Thyroid gland (tissue), 4 donors: ENCODE measurements at regions not wholly inside any gene's neighbourhood (a gene's known extent, or its start where the extent isn't known, plus 50 kb on each side); places are given as distances from the start of the nearest gene placed in this dataset.

ENCODE experiments used
- DNase-seq, 2 donors: peaks; one replicate each; pipeline ENCODE4 v3.0.0-alpha.2; 2019
- H3K27ac ChIP-seq, 3 donors: fragments of 200-600 bp; sonication (generic); 1 replicate in 2 of 3; 2 replicates in 1 of 3; pipeline ENCODE4 v1.5.1; 2016 to 2019; ENCODE audit warnings: mild to moderate bottlenecking in 1 of 3, moderate library complexity in 1 of 3
- H3K27me3 ChIP-seq: fragments of 200-600 bp; sonication (generic); one replicate; pipeline ENCODE4 v1.5.1; 2019
- H3K36me3 ChIP-seq, 2 donors: fragments of 200-600 bp; sonication (generic); one replicate each; pipeline ENCODE4 v1.5.1; 2016 to 2019
- H3K4me1 ChIP-seq, 2 donors: fragments of 200-600 bp; sonication (generic); one replicate each; pipeline ENCODE4 v1.5.1; 2017 to 2019
- H3K4me3 ChIP-seq, 3 donors: fragments of 200-600 bp; sonication (generic); replicated peaks in 1 of 3; 1 replicate in 2 of 3; 2 replicates in 1 of 3; pipeline ENCODE4 v1.5.1; 2016; ENCODE audit warnings: mild to moderate bottlenecking in 1 of 3
- H3K9me3 ChIP-seq: fragments of 200-600 bp; sonication (generic); one replicate; pipeline ENCODE4 v1.5.1; 2017
- POLR2A ChIP-seq, 2 donors: fragments of 450-650 bp; IDR thresholded peaks; one replicate each; pipeline ENCODE4 v1.6.1; 2017; ENCODE audit warnings: antibody characterized with exemption in 2 of 2, mild to moderate bottlenecking in 2 of 2, moderate library complexity in 1 of 2
- WGBS, 2 donors: methylation state at CpG; one replicate each; pipeline ENCODE4 v1.1.5; 2017; 5-methylcytosine and 5-hydroxymethylcytosine counted together
- intact Hi-C: fragments of 100-400 bp; cut with DNase I; formaldehyde crosslinking; loops from one replicate; pipeline ENCODE4 v1.15.1; 2023
- TF ChIP-seq, protein P1 (sequence below), 6 experiments: fragments of 200-600 bp in 3 of 6; fragments of 450-650 bp in 3 of 6; sonication (generic) in 3 of 6; IDR thresholded peaks; one replicate each; pipeline ENCODE4 v1.5.1; 2016 to 2019; ENCODE audit warnings: antibody characterized with exemption in 6 of 6, mild to moderate bottlenecking in 2 of 6, inconsistent platforms in 1 of 6, moderate library complexity in 1 of 6

DNA sequence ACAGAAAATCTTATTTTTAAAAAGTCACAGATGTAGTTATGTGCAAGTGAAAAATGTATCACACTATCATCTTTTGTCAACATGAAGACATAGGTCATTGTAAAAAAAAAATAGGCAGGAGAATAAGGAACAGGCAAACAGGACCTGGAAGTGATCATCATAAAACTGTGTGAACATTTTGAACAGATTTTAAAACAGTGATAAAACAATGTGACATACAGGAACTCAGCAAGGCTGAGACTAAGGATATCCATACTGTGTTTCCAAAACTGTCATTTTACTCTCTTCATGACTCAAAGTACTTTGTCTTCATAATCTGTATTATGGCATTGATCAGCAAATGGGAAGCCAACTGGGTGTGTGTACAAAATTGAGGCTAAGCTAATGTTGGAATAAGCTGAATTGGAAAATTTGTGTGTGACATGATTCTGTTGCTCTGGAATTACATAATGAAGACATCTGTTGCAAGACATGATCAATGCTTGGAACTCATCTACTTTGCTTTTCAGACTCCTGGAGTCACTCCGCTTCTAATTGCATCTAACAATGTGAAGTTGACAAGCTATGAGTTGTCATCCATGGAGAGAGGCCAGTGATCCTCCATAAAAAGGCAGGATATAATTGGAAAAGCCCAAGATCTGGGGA is 978.7 kb upstream of the NUDT12 start:
- Histone ChIP-seq H3K27me3 (no peaks in the 10 kb centered on the region), H3K27ac (no peak overlapping the region), H3K36me3 (no peaks in the 10 kb centered on the region), H3K4me1 (no peaks in the 10 kb centered on the region), H3K9me3 (no peaks in the 10 kb centered on the region), H3K4me3 (no peak overlapping the region)
- WGBS, 2 donors, result 86 to 89% methylated on average over 1 of the region's 1 CpG
- no peak for TF ChIP-seq POLR2A (IDR thresholded peaks at IDR 0.05)
- TF ChIP-seq, protein P1, sequence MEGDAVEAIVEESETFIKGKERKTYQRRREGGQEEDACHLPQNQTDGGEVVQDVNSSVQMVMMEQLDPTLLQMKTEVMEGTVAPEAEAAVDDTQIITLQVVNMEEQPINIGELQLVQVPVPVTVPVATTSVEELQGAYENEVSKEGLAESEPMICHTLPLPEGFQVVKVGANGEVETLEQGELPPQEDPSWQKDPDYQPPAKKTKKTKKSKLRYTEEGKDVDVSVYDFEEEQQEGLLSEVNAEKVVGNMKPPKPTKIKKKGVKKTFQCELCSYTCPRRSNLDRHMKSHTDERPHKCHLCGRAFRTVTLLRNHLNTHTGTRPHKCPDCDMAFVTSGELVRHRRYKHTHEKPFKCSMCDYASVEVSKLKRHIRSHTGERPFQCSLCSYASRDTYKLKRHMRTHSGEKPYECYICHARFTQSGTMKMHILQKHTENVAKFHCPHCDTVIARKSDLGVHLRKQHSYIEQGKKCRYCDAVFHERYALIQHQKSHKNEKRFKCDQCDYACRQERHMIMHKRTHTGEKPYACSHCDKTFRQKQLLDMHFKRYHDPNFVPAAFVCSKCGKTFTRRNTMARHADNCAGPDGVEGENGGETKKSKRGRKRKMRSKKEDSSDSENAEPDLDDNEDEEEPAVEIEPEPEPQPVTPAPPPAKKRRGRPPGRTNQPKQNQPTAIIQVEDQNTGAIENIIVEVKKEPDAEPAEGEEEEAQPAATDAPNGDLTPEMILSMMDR (IDR thresholded peaks at IDR 0.05), result no peak
- DNase-seq, result no peak
- intact Hi-C loops, result no loop called here

DNA sequence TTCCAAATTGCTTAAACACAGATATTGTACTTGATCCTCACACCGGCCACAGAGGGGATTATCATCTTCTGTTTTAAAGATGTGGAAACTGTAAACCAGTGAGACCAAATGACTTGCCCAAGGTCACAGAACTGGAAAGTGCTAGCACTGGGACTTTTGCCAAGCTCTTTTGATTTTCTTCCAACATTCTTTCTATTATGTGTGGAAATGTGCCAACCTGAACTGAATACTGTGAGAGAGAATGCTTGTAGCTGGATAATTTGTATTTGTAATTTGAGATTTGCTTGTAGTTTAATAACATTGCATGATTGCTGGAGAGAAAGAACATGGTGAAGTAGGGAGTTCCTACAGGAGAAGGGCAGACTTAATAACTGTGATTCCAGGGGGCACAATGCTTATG is 977.9 kb upstream of the NUDT12 start:
- intact Hi-C loops, result no loop called here
- no peaks in the 10 kb centered on the region for H3K36me3 ChIP-seq
- TF ChIP-seq POLR2A (IDR thresholded peaks at IDR 0.05), result no peak
- TF ChIP-seq, protein P1 (IDR thresholded peaks at IDR 0.05), result no peak
- H3K9me3 ChIP-seq, result no peaks in the 10 kb centered on the region
- no peak for DNase-seq
- 24 to 33% methylated on average over 1 of the region's 1 CpG for WGBS, 2 donors
- H3K4me3 ChIP-seq, result no peak overlapping the region
- no peaks in the 10 kb centered on the region for H3K4me1 ChIP-seq
- no peak overlapping the region for H3K27ac ChIP-seq
- H3K27me3 ChIP-seq, result no peaks in the 10 kb centered on the region

DNA sequence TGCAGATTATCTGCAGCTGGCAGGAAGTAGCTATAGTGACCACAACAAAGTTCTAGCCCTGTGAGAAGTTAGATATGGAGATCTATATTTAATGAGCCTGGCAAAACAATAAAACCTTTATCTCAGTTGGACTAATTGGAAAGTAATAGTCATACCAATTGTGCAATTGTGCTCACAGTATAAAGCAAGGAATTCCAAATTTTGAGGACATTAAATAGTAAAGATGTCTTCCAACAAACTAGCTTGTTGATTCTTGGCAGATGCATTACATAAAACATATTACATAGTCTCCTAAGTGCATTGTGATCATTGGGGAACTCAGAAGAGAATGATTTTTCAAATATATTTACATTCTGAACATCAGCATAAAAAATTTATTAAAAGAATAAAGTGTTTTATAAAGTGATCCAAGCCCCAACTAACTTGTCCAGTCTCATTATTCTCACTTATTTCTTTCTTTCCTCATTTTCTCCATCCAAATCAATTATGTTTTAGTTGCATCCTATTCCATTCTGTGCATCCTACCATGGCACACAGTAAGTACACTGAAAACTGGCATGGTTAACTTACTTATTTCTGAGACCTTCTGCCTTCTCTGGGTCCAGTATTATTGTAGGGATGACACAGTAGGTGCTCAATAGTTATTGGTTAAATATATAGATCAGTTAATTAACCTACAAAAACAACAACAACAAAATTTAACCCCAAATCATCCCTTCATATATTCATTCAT is 977.2 kb upstream of the NUDT12 start:
- no peaks in the 10 kb centered on the region for H3K27me3 ChIP-seq
- H3K4me3 ChIP-seq, result no peak overlapping the region
- TF ChIP-seq, protein P1 (IDR thresholded peaks at IDR 0.05), result no peak
- no peaks in the 10 kb centered on the region for H3K9me3 ChIP-seq
- H3K4me1 ChIP-seq, result no peaks in the 10 kb centered on the region
- H3K27ac ChIP-seq, result no peak overlapping the region
- DNase-seq, result no peak
- intact Hi-C loops, result no loop called here
- no peaks in the 10 kb centered on the region for H3K36me3 ChIP-seq

DNA sequence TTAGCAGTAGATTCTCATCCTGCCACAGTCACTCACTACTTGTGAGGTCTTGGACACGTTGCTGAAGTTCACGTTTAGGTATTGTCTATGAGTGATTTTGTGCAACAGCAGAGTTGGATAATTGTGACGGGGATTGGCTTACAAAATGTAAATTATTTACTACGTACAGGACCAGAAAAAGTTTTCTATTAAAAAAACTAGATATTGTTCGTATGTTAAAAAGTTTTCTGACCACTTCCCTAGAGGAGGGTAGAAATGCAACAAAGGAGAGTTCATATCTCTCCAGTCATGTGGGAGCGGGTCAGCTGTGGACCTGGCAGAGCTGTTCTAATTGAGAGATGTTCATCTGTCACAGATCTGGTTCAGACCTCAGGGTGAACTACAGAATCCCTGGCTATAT is 976.1 kb upstream of the NUDT12 start:
- no peak for TF ChIP-seq POLR2A (IDR thresholded peaks at IDR 0.05)
- TF ChIP-seq, protein P1 (IDR thresholded peaks at IDR 0.05), result no peak
- no peak for DNase-seq
- Histone ChIP-seq H3K4me1 (no peaks in the 10 kb centered on the region), H3K27ac (no peak overlapping the region), H3K27me3 (no peaks in the 10 kb centered on the region), H3K4me3 (no peak overlapping the region), H3K36me3 (no peaks in the 10 kb centered on the region), H3K9me3 (no peaks in the 10 kb centered on the region)
- WGBS, 2 donors, result 93% methylated on average over 6 of the region's 6 CpGs
- intact Hi-C loops, result no loop called here

DNA sequence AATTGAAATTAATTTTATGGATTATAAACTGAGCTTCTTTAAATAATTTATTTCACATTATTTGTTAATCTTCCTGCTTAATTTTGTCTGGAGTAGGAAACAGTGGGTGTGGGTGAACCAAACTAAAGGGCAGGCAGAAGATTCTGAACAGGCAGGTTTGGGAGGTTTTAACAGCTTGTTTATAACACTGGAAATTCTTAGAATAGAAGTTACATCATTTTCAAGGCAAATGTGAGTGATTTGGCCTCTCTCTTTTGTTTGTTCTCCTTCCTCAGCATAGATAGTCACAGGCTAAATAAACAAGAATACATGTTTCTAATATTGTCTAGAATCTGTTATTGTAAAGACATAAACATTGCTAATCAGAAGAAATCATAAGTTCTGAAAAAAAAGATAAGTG is 970.9 kb upstream of the NUDT12 start:
- TF ChIP-seq POLR2A (IDR thresholded peaks at IDR 0.05), result no peak
- TF ChIP-seq, protein P1 (IDR thresholded peaks at IDR 0.05), result no peak
- Histone ChIP-seq H3K9me3 (no peaks in the 10 kb centered on the region), H3K27me3 (no peaks in the 10 kb centered on the region), H3K36me3 (no peaks in the 10 kb centered on the region), H3K4me3 (no peak overlapping the region), H3K4me1 (no peaks in the 10 kb centered on the region), H3K27ac (no peak overlapping the region)
- intact Hi-C loops, result no loop called here
- DNase-seq, result no peak
